HL-60/S4 treated with retinoic acid at 250 ng/mL for 4 days and 3 days (cell line): ENCODE measurements at regions not wholly inside any gene's neighbourhood (a gene's known extent, or its start where the extent isn't known, plus 50 kb on each side); places are given as distances from the start of the nearest gene placed in this dataset.

Source experiments
- in situ Hi-C: fragments of 300-500 bp; cut with MboI; formaldehyde crosslinking; loops from 2 replicates; pipeline ENCODE4 v1.7.0; 2022; ENCODE audit warnings: low sequenced_read_pairs

- in situ Hi-C loops, result no loop called here
Measured at GRCh38 chr17:77698903-77699623, 259.4 kb upstream of the TNRC6C start.

DNA sequence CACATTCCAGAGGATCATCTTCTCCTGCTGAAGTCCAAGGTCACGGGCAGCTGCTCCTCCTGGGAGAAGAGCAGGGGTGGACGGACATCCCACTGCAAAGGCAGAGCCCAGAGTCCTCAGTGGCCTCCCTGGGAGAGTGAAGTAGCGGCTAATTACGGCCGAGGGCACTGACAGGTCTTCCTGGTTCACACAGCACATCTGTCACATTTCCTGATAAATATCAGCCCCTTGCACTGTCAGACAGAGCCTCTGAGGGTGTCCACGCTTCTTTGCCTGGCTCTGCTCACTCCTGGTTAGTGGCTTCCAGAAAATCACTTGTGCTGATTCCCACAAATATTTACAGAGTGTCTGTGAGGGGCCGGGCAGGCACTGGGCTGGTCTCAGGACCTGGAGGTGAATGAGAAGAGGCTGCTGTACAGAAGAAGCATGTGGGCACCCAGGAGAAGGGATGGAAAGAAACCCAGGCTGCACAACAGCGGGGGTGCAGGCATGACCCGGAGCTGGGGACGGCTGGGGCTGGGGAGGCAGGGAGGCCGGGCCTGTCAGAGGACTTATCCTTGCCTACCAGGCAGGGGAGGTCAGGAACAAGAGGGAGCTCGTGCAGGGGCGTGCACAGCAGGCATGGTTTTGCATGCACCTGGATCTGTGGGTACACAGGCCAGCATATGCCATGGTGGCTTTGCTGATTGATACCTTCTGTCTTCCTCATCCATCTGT is 258.2 kb upstream of the TNRC6C start:
- in situ Hi-C loops, result no loop called here

- in situ Hi-C loops, result no loop called here
Measured at GRCh38 chr17:77701996-77702395, 256.5 kb upstream of the TNRC6C start.

DNA sequence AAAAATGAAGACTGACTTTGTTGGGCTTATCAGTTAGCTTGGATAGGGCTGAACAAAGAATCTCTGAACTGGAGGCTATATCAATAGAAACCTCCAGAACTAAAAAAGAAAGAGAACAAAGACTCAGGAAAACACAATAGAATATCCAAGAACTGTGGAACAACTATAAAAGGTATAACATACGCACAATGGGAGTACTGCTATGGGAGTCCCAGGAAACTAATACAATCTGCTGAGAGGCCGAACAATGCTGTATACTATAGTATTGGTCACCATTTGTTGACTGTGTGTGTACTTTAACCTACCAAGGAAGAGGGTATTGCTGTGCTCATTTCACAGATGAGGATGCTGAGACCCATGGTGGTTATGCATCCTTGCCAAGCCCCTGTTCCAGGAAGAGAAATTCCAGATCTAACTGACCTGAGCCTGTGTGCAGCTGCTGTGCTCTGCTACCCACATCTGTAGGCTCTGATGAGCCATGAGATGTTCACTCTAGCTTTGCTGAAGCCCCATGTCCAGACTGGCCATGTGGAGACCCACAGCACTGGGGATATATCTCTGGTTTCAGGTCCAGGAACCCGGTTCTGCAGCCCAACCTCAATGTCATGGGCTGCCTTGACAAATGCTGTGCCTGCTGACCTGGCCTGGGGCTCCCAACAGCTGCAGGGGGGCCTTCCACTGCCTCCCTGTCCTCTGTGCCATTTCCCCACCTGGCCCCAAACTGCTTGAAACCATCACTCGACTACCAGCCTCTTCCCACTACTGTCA is 254.3 kb upstream of the TNRC6C start:
- in situ Hi-C loops, result no loop called here

DNA sequence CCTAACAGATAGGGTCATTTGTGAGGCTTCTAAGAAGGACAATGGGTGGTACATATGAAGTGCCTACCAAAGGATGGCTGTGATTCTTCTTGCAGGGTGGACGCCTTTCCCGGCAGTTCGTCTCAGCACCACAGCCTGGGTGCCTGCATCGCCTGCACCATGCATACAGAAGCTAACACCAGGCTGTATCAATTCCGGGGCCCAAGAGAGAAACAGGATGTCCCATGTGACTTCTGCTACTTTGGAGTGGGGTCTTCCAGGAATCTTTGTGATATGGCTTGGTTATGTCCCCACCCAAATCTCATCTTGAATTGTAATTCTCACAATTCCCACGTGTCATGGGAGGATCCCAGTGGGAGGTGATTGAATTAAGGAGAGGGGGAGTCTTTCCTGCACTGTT is 251.6 kb upstream of the TNRC6C start:
- in situ Hi-C loops, result no loop called here

DNA sequence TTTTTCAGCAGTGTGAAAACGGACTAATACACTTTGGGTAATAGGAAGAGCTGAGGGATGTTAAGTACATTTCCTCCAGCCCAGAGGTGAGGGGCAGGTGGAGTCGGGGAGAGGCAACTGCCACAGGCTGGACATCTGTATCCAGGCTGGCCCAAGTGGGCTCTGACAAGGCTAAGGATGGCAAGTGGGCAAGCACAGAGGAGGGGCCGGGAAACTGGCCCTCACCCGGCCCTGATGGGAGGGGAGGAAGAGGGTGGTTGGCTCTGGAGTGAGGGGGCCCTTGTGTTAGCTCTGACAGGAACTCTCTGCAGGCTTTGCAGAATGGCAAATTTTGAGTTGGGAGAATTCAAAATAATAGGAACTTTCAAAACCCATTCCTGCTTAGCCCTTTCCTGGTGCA is 251.0 kb upstream of the TNRC6C start:
- in situ Hi-C loops, result no loop called here

- in situ Hi-C loops, result no loop called here
Measured at GRCh38 chr17:77708049-77708448, 250.5 kb upstream of the TNRC6C start.

- in situ Hi-C loops, result no loop called here
Measured at GRCh38 chr17:77708936-77709335, 249.6 kb upstream of the TNRC6C start.

DNA sequence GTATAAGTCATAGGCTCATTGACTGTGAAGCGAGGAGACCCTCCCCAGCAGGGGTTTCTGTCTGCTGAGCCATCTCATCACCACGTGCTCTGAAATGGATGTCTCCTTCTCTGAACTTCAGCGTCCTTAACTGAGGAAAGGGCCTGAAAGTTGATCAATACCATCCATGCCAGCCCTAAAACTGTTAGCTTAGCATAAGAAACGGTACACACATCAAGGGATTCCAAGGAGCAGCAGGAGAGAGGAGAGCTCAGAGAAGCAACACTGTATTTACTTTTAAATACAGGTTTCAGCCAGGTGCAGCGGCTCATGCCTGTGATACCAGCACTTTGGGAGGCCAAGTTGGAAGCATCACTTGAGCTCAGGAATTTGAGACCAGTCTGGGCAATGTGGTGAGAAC is 248.9 kb upstream of the TNRC6C start:
- in situ Hi-C loops, result no loop called here

DNA sequence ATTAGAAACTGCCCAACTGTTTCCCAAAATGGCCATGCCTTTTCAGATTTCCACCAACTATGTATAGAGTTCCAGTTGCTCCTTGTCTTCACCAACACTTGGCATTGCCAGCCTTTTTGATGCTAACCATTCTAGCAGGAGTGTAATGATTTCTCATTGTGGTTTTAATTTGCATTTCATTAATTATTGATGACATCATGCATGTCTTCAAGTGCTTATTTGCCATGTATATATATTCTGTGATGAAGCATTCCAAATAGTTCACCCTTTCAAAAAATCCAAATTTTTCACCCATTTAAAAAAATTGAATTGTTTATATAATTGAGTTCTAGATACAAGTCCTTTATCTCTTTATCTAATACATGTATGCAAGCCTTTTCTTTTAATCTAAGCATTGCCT is 245.9 kb upstream of the TNRC6C start:
- in situ Hi-C loops, result no loop called here

DNA sequence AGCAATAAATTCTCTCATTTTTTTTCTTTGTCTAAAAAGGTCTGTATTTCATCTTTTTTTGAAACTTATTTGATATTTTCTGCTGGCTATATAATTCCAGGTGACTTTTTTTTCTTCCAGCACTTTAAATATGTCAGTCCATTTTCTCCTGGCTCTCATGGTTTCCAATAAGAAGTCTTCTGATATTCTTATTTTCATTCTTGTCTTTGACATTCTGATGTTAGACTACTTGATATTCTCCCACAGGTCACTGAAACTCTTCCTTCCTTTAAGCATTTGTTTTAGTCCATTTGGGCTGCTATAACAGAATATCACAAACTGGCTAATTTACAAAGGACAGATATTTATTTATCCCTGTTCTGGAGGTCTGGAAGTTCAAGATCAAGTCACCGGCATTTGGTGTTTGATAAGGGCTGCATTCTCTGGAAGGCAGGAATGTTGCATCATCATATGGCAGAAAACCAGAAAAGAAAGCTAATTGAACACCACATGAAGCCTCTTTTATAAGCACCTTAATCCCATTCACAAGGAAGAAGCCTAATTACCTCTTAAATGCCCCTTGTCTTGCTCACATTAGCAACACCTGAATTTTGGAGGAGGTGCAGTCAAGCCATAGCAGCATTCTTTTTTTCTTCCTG is 242.1 kb upstream of the TNRC6C start:
- in situ Hi-C loops, result no loop called here

DNA sequence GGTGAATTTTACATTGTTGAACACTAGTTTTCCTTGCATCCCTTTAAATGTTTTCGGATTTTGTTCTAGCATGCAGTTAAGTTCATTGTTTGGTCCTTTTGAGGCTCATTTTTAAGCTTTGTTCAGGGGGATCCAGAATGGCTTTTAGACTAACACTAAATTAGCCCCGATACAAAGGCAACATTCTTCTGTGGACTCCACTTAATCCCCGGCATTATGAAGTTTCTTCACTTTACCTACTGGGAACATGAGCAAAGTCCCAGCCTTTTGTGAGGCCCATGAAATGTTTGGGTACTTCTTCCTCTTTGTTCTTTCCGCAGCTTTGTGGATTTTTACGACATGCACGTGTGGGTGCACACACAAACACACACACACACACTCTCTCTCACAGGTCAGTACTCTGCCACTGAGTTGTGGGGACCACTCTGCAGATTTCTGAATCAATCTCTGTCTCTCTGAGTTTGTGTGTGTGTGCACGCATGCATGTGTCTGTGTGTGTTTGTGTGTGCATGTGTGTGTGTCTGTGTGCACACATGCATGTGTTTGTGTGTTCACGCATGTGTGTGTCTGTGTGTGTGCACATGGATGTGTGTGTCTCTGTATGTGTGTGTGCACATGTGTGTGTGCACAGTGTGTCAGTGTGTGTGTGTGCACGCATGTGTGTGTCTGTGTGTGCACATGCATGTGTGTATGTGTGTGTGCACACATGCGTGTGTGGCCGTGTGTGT is 240.4 kb upstream of the TNRC6C start:
- in situ Hi-C loops, result no loop called here

GRCh38 chr17:77718669-77718961 is 239.9 kb upstream of the TNRC6C start:
- in situ Hi-C loops, result no loop called here

- in situ Hi-C loops, result no loop called here
Measured at GRCh38 chr17:77719806-77720205, 238.7 kb upstream of the TNRC6C start.

DNA sequence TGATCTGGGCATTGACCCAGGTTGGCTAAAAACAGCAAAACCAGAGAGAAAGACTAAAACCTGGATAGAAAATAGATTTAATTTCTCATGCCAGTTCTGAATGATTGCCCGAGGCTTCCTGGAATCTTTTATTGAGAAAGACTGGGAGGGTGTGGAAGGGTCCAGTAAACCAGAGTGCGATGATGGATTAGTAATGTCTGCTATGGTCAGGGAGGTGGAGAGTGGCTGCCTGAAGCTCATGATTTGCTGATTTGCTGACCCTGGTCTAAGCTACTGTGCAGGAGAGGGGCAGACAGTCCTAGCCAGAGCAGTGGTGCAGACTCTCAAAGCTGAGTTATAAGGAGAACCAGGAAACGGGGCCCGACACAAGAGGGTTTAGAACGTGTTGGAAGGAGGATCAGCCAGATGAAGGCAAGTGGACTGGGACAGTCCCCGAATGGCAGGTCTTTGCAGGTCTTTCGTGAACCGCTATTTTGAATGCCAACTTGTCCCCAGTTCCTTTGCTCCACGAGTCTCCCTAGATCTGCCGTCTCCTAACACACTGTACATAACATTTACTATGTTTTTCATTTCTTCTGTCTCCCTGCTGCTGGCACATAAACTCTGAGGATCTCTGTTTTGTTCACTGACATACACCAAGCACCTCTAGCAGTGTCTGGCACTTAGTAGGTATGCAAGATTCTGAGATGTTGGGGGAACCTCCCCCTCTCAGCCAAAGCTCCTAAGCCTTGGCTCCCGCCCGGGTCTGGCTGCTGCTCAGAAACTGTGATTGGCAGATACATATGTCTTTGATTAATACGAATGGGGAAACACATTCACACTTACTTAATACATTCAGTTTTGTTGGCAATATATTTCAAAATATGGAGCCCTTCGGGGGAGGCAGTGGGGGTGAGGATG is 237.3 kb upstream of the TNRC6C start:
- in situ Hi-C loops, result no loop called here

DNA sequence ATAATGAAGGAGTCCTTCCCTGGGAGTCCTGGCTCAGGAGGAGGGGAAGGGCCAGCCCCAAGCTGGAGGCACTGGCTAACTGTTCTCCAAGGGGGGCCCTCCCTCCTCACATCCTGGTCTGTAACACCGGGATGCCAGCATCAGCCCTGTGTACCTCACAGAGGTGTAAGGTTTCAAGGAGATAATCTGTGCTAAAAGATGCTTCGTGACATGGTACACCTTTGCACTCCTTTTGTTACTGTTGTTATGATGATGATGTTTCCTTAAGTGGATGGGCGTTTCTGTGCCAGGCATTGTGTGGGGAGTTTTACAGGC is 236.7 kb upstream of the TNRC6C start:
- in situ Hi-C loops, result no loop called here

DNA sequence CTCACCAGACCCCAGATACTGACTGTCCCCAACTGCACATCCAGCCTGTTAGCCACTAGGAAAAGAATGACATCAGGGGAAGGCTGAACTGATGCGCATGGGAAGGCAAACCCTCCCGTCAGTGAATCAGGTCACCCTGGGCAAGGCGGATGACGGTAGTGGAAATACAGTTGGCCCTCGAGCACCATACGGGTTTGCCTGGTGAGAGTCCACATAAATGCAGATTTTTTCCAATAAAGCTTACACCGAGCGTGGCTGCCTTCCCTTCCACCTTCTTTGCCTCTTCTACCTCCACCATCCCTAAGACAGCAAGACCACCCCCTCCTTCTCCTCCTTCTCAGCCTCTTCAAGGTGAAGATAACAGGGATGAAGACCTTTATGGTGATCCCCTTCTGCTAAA is 236.1 kb upstream of the TNRC6C start:
- in situ Hi-C loops, result no loop called here

DNA sequence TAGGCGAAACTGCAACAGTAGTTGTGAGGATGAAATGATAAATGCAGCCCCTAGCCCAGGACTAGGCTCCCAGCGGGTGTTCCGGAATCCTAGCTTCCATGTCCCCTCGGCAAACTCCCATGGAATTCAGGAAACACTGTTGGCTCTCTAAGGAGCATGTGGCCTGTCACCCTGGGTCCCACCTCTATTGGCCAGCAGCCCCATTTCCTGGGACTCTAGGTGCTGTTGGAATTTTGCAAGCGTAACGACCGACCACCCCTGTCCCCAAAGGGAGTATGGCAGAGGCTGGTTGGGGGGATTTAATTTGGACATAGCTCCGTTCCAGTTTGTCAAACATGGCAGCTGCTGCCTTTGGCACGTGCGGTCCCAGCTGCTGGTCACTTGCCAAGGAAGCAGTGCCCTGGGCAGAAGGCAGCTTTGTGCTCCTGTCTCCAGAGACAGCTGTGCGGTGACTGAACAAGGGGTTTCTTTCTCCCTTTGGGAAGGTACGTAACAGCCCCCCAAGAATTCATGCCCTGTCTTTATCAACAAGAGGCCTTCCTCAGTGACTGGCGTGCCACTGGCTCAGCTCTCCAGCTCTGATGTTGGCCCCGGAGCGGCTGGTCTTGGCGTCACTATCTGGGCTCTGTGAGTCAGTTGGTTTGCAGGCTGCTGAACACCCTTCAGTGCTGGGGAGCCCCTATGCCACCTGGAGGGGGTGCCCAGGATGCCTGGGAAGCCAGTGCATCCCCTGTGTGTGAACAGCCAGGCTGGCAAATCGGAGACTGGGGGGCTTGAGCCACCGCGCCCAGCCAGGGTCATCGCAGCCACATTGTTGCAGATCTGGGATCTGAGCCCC is 235.2 kb upstream of the TNRC6C start:
- in situ Hi-C loops, result no loop called here
